HFFc6 (cell line): ENCODE measurements at regions not wholly inside any gene's neighbourhood (a gene's known extent, or its start where the extent isn't known, plus 50 kb on each side); places are given as distances from the start of the nearest gene placed in this dataset.
A peak's percentile ranks its signal among the peaks of the same experiment; 100 is the strongest.

Source experiments
- DNase-seq: peaks from one replicate; pipeline ENCODE4 v3.0.0-alpha.2; 2018
- H3K27ac Mint-ChIP-seq: 2 replicates; pipeline ENCODE4 v1.8.0; 2020; ENCODE audit warnings: mild to moderate bottlenecking, mixed read lengths
- H3K27me3 Mint-ChIP-seq: 2 replicates; pipeline ENCODE4 v1.8.0; 2021; ENCODE audit warnings: mild to moderate bottlenecking, moderate library complexity, mixed read lengths; ENCODE audit not compliant: insufficient read depth
- H3K36me3 Mint-ChIP-seq: 2 replicates; pipeline ENCODE4 v1.8.0; 2021; ENCODE audit warnings: low read depth, mixed read lengths
- H3K4me1 Mint-ChIP-seq: 2 replicates; pipeline ENCODE4 v1.8.0; 2020; ENCODE audit warnings: low read depth, mixed read lengths
- H3K4me3 Mint-ChIP-seq: 2 replicates; pipeline ENCODE4 v1.8.0; 2020; ENCODE audit warnings: mild to moderate bottlenecking, moderate library complexity, mixed read lengths
- H3K9me3 Mint-ChIP-seq: 2 replicates; pipeline ENCODE4 v1.8.0; 2020; ENCODE audit warnings: mild to moderate bottlenecking, mixed read lengths
- CTCF ChIP-seq: fragments of 200-600 bp; sonication (generic); IDR thresholded peaks from 2 replicates; pipeline ENCODE4 v1.5.0; 2021; ENCODE audit warnings: antibody characterized with exemption, mild to moderate bottlenecking

- no peak for DNase-seq
- H3K36me3 Mint-ChIP-seq = no peaks in the 10 kb centered on the region
- no peaks in the 10 kb centered on the region for H3K9me3 Mint-ChIP-seq
- TF ChIP-seq CTCF = no peak
- peaks cover 34% of the 10 kb centered on the region for H3K4me1 Mint-ChIP-seq
- no peaks in the 10 kb centered on the region; the same call in 1 of the 2 replicates for H3K27me3 Mint-ChIP-seq
- no peak overlapping the region; the same call in 1 of the 2 replicates for H3K4me3 Mint-ChIP-seq
- peak overlapping the region; percentile 34; the same call in 1 of the 2 replicates for H3K27ac Mint-ChIP-seq
Observed at GRCh38 chr9:105151686-105151995, 92.8 kb upstream of the SLC44A1 start.

- Mint-ChIP-seq H3K27ac (no peak overlapping the region), H3K9me3 (no peaks in the 10 kb centered on the region)
Observed at GRCh38 chr9:105154723-105155191, 89.7 kb upstream of the SLC44A1 start.

GRCh38 chr9:105157171-105157583, 87.3 kb upstream of the SLC44A1 start:
- peak; percentile 79 for TF ChIP-seq CTCF
- Mint-ChIP-seq H3K4me3 (no peak overlapping the region), H3K36me3 (no peaks in the 10 kb centered on the region), H3K27ac (no peak overlapping the region), H3K4me1 (peaks cover 36% of the 10 kb centered on the region), H3K27me3 (no peaks in the 10 kb centered on the region), H3K9me3 (no peaks in the 10 kb centered on the region)
- peak; percentile 71 for DNase-seq

More at GRCh38 chr9:105154723-105155191, 89.7 kb upstream of the SLC44A1 start:
- H3K4me1 Mint-ChIP-seq = peaks cover 45% of the 10 kb centered on the region
- TF ChIP-seq CTCF = no peak
- no peaks in the 10 kb centered on the region for H3K27me3 Mint-ChIP-seq
- DNase-seq = peak; percentile 37
- H3K4me3 Mint-ChIP-seq = no peak overlapping the region
- no peaks in the 10 kb centered on the region for H3K36me3 Mint-ChIP-seq

- H3K9me3 Mint-ChIP-seq = no peaks in the 10 kb centered on the region
- H3K27me3 Mint-ChIP-seq = no peaks in the 10 kb centered on the region
- H3K4me1 Mint-ChIP-seq = peaks cover 31% of the 10 kb centered on the region
- H3K4me3 Mint-ChIP-seq = no peak overlapping the region
- no peak for TF ChIP-seq CTCF
- H3K36me3 Mint-ChIP-seq = no peaks in the 10 kb centered on the region
- DNase-seq = no peak
- H3K27ac Mint-ChIP-seq = no peak overlapping the region
Observed at GRCh38 chr9:105158020-105158419, 86.4 kb upstream of the SLC44A1 start.

GRCh38 chr9:105158898-105159297, 85.6 kb upstream of the SLC44A1 start:
- DNase-seq = no peak
- H3K9me3 Mint-ChIP-seq = no peaks in the 10 kb centered on the region
- H3K4me1 Mint-ChIP-seq = peaks cover 31% of the 10 kb centered on the region
- no peaks in the 10 kb centered on the region for H3K27me3 Mint-ChIP-seq
- H3K27ac Mint-ChIP-seq = no peak overlapping the region
- no peak for TF ChIP-seq CTCF
- no peaks in the 10 kb centered on the region for H3K36me3 Mint-ChIP-seq
- no peak overlapping the region for H3K4me3 Mint-ChIP-seq

- no peak for TF ChIP-seq CTCF
- no peak overlapping the region for H3K27ac Mint-ChIP-seq
- no peak for DNase-seq
- no peaks in the 10 kb centered on the region for H3K9me3 Mint-ChIP-seq
- H3K4me1 Mint-ChIP-seq = peaks cover 16% of the 10 kb centered on the region
- peaks cover 2% of the 10 kb centered on the region for H3K27me3 Mint-ChIP-seq
- 0 out of 2 replicates have a peak, but pooled peaks cover 5% of the 10 kb centered on the region for H3K36me3 Mint-ChIP-seq
- H3K4me3 Mint-ChIP-seq = no peak overlapping the region
Observed at GRCh38 chr9:105168870-105169319, 75.6 kb upstream of the SLC44A1 start.
